SK-N-SH treated with all-trans-retinoic acid at 6 μM for 48 hours (cell line): ENCODE measurements at regions not wholly inside any gene's neighbourhood (a gene's known extent, or its start where the extent isn't known, plus 50 kb on each side); places are given as distances from the start of the nearest gene placed in this dataset.

ENCODE experiments used
- ATAC-seq: fragments of 200-7000 bp; cut with Tn5 transposase; 3 replicates; pipeline ENCODE4 v1.9.1; 2020; ENCODE audit warnings: mild to moderate bottlenecking, moderate library complexity
- ARNTL ChIP-seq: fragments of 450-650 bp; formaldehyde crosslinking; IDR thresholded peaks from 2 replicates; pipeline ENCODE4 v1.5.0; 2020; ENCODE audit warnings: low read depth, mild to moderate bottlenecking, moderate library complexity, borderline replicate concordance
- BACH2 ChIP-seq: fragments of 250-450 bp; sonication (Bioruptor Pico); IDR thresholded peaks from 2 replicates; pipeline ENCODE4 v1.9.0; 2021; ENCODE audit warnings: mild to moderate bottlenecking, borderline replicate concordance
- CREB5 ChIP-seq: fragments of 250-450 bp; sonication (Bioruptor Pico); IDR thresholded peaks from 2 replicates; pipeline ENCODE4 v1.5.1; 2020; ENCODE audit warnings: low read depth, mild to moderate bottlenecking, moderate library complexity
- CSRNP3 ChIP-seq: fragments of 250-450 bp; sonication (Bioruptor Pico); IDR thresholded peaks from 2 replicates; pipeline ENCODE4 v1.5.1; 2021; ENCODE audit warnings: mild to moderate bottlenecking, moderate library complexity
- ESRRG ChIP-seq: fragments of 250-450 bp; sonication (Bioruptor Pico); IDR thresholded peaks from 2 replicates; pipeline ENCODE4 v1.6.1; 2021; ENCODE audit warnings: mild to moderate bottlenecking
- GLIS3 ChIP-seq: fragments of 250-450 bp; sonication (Bioruptor Pico); IDR thresholded peaks from 2 replicates; pipeline ENCODE4 v1.5.0; 2020; ENCODE audit warnings: mild to moderate bottlenecking, moderate library complexity
- ISL1 ChIP-seq: fragments of 250-450 bp; sonication (Bioruptor Pico); IDR thresholded peaks from 2 replicates; pipeline ENCODE4 v2.1.2; 2022; ENCODE audit warnings: mild to moderate bottlenecking, moderate library complexity
- OSR1 ChIP-seq: fragments of 250-450 bp; sonication (Bioruptor Pico); IDR thresholded peaks from 2 replicates; pipeline ENCODE4 v1.8.0; 2022; ENCODE audit warnings: moderate library complexity, mild to moderate bottlenecking, inconsistent platforms
- PATZ1 ChIP-seq: fragments of 250-450 bp; sonication (Bioruptor Pico); IDR thresholded peaks from 2 replicates; pipeline ENCODE4 v1.8.0; 2020; ENCODE audit warnings: mild to moderate bottlenecking, moderate library complexity, borderline replicate concordance
- PPARA ChIP-seq: fragments of 250-450 bp; sonication (Bioruptor Pico); IDR thresholded peaks from 2 replicates; pipeline ENCODE4 v1.5.0; 2020; ENCODE audit warnings: mild to moderate bottlenecking, borderline replicate concordance
- RARB ChIP-seq: fragments of 250-450 bp; sonication (Bioruptor Pico); IDR thresholded peaks from 2 replicates; pipeline ENCODE4 v1.8.0; 2021; ENCODE audit warnings: mild to moderate bottlenecking, moderate library complexity
- SNAI2 ChIP-seq: fragments of 250-450 bp; sonication (Bioruptor Pico); IDR thresholded peaks from 2 replicates; pipeline ENCODE4 v1.5.0; 2020; ENCODE audit warnings: mild to moderate bottlenecking, moderate library complexity
- TCF4 ChIP-seq: fragments of 250-450 bp; sonication (Bioruptor Pico); IDR thresholded peaks from 2 replicates; pipeline ENCODE4 v1.8.0; 2021; ENCODE audit warnings: mild to moderate bottlenecking, moderate library complexity, borderline replicate concordance
- TOX ChIP-seq: fragments of 250-450 bp; sonication (Bioruptor Pico); IDR thresholded peaks from 2 replicates; pipeline ENCODE4 v1.8.0; 2021; ENCODE audit warnings: mild to moderate bottlenecking, moderate library complexity, borderline replicate concordance
- ZFP3 ChIP-seq: fragments of 250-450 bp; sonication (Bioruptor Pico); IDR thresholded peaks from 2 replicates; pipeline ENCODE4 v1.5.0; 2020; ENCODE audit warnings: mild to moderate bottlenecking, moderate library complexity
- ZFP30 ChIP-seq: fragments of 450-650 bp; formaldehyde crosslinking; IDR thresholded peaks from 2 replicates; pipeline ENCODE4 v1.5.0; 2022; ENCODE audit warnings: mild to moderate bottlenecking, moderate library complexity
- ZNF565 ChIP-seq: fragments of 450-650 bp; formaldehyde crosslinking; conservative IDR thresholded peaks from 2 replicates; pipeline ENCODE4 v1.5.0; 2020; ENCODE audit warnings: low read depth, mild to moderate bottlenecking, moderate library complexity
- ZNF70 ChIP-seq: fragments of 450-650 bp; formaldehyde crosslinking; IDR thresholded peaks from 2 replicates; pipeline ENCODE4 v1.5.0; 2020; ENCODE audit warnings: mild to moderate bottlenecking, moderate library complexity
- ZNF8 ChIP-seq: fragments of 450-650 bp; formaldehyde crosslinking; IDR thresholded peaks from 2 replicates; pipeline ENCODE4 v1.5.0; 2020; ENCODE audit warnings: mild to moderate bottlenecking, moderate library complexity
- TF ChIP-seq, protein P1 (sequence below): fragments of 250-450 bp; sonication (Bioruptor Pico); IDR thresholded peaks from 2 replicates; pipeline ENCODE4 v1.8.0; 2021; ENCODE audit warnings: low read depth, mild to moderate bottlenecking, moderate library complexity, borderline replicate concordance

DNA sequence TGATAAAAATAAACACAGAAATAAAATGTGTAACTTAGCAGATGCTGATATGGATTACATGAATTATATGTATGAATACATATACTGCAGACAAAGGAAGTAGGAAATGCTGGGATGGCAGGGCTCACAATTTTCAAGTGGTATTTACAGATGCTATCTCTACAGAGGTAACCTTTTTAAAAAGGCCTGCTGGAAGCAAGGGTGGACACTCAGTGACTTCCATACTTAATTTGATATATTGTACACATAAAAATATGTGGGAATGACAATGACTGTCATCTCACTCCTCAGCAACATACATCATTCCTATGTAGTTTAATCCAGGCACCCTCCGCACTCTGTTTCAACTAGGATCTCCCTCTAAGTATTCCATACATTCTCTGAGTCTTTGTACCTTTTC lies 452.9 kb downstream of the DTHD1 start:
- TF ChIP-seq ZNF8 (CRISPR knock-in tag) (no peak), RARB (CRISPR knock-in tag) (no peak), ZFP30 (CRISPR knock-in tag) (no peak), CREB5 (CRISPR knock-in tag) (no peak), ISL1 (no peak), ZNF70 (no peak), TCF4 (CRISPR knock-in tag) (no peak), GLIS3 (CRISPR knock-in tag) (no peak)
- TF ChIP-seq, protein P1, sequence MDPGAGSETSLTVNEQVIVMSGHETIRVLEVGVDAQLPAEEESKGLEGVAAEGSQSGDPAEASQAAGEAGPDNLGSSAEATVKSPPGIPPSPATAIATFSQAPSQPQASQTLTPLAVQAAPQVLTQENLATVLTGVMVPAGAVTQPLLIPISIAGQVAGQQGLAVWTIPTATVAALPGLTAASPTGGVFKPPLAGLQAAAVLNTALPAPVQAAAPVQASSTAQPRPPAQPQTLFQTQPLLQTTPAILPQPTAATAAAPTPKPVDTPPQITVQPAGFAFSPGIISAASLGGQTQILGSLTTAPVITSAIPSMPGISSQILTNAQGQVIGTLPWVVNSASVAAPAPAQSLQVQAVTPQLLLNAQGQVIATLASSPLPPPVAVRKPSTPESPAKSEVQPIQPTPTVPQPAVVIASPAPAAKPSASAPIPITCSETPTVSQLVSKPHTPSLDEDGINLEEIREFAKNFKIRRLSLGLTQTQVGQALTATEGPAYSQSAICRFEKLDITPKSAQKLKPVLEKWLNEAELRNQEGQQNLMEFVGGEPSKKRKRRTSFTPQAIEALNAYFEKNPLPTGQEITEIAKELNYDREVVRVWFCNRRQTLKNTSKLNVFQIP (CRISPR knock-in tag) = no peak

DNA sequence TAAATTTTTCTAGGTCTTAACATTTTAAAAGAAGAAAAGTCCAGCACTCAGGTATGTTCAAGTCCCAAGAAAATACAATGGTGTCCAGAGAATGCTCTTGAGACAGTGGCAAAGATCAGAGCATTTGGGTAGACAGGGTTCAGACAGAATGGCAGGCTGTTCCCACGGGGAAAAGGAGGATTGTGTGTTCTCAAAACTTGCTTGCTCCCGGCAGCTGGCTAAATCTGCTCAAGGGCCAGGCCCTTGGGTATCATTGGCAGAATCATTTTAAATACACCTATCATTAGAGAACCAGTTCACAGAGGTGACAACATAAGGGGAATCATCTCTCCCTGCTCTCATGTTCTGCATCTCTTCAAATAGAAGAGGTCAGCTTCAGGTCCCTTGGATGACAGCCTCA lies 456.3 kb downstream of the DTHD1 start:
- TF ChIP-seq CSRNP3 (CRISPR knock-in tag) (no peak), CREB5 (CRISPR knock-in tag) (no peak), SNAI2 (no peak), TOX (CRISPR knock-in tag) (no peak), ZNF8 (CRISPR knock-in tag) (no peak), ZFP3 (CRISPR knock-in tag) (no peak), ZFP30 (CRISPR knock-in tag) (no peak), ZNF565 (CRISPR knock-in tag) (no peak), ISL1 (no peak)
- TF ChIP-seq, protein P1 (CRISPR knock-in tag) = no peak
- no peak for ATAC-seq

More for the DNA sequence above, 452.9 kb downstream of the DTHD1 start:
- no peak for ATAC-seq

- no peak for ATAC-seq
These were observed 459.4 kb downstream of the DTHD1 start for GRCh38 chr4:36740796-36741310.

More at GRCh38 chr4:36740796-36741310, 459.4 kb downstream of the DTHD1 start:
- TF ChIP-seq PATZ1 (CRISPR knock-in tag) (no peak), TCF4 (CRISPR knock-in tag) (no peak), PPARA (CRISPR knock-in tag) (no peak), OSR1 (CRISPR knock-in tag) (no peak), SNAI2 (no peak), ESRRG (no peak), GLIS3 (CRISPR knock-in tag) (no peak), ARNTL (CRISPR knock-in tag) (no peak), ISL1 (no peak), ZNF565 (CRISPR knock-in tag) (no peak), ZNF70 (no peak), CREB5 (CRISPR knock-in tag) (no peak), BACH2 (CRISPR knock-in tag) (no peak), RARB (CRISPR knock-in tag) (no peak), ZFP30 (CRISPR knock-in tag) (no peak), ZNF8 (CRISPR knock-in tag) (no peak)
- TF ChIP-seq, protein P1 (CRISPR knock-in tag) = no peak
